Hepatocyte (in vitro differentiated cells): ENCODE measurements at regions not wholly inside any gene's neighbourhood (a gene's known extent, or its start where the extent isn't known, plus 50 kb on each side); places are given as distances from the start of the nearest gene placed in this dataset.

ENCODE experiments used
- DNase-seq: peaks from one replicate; pipeline ENCODE4 v3.0.0-alpha.2; 2016; ENCODE audit warnings: low spot score
- H2AFZ ChIP-seq: fragments of 200-600 bp; sonication (generic); 2 replicates; pipeline ENCODE4 v1.6.0; 2016; ENCODE audit warnings: antibody characterized with exemption, mild to moderate bottlenecking
- H3K27ac ChIP-seq: fragments of 200-600 bp; sonication (generic); 2 replicates; pipeline ENCODE4 v1.5.1; 2016; ENCODE audit warnings: mild to moderate bottlenecking
- H3K27me3 ChIP-seq: fragments of 200-600 bp; sonication (generic); 2 replicates; pipeline ENCODE4 v1.6.1; 2016
- H3K36me3 ChIP-seq: fragments of 200-600 bp; sonication (generic); replicated peaks from 2 replicates; pipeline ENCODE4 v1.5.1; 2016; ENCODE audit warnings: low read depth; ENCODE audit not compliant: insufficient read depth
- H3K4me1 ChIP-seq: fragments of 200-600 bp; sonication (generic); 2 replicates; pipeline ENCODE4 v1.5.1; 2016; ENCODE audit warnings: mild to moderate bottlenecking, moderate library complexity; ENCODE audit not compliant: insufficient read depth
- H3K4me2 ChIP-seq: fragments of 200-600 bp; sonication (generic); 2 replicates; pipeline ENCODE4 v1.6.0; 2016
- H3K4me3 ChIP-seq: fragments of 200-600 bp; sonication (generic); 2 replicates; pipeline ENCODE4 v1.5.1; 2016; ENCODE audit warnings: mild to moderate bottlenecking
- H3K79me2 ChIP-seq: fragments of 200-600 bp; sonication (generic); 2 replicates; pipeline ENCODE4 v1.6.0; 2017; ENCODE audit warnings: mild to moderate bottlenecking
- H3K9me2 ChIP-seq: fragments of 200-600 bp; sonication (generic); replicated peaks from 2 replicates; pipeline ENCODE4 v1.6.0; 2017; ENCODE audit warnings: mild to moderate bottlenecking; ENCODE audit not compliant: insufficient read depth
- H3K9me3 ChIP-seq: fragments of 200-600 bp; sonication (generic); 2 replicates; pipeline ENCODE4 v1.5.1; 2016; ENCODE audit warnings: low read depth, mild to moderate bottlenecking
- H4K20me1 ChIP-seq: fragments of 200-600 bp; sonication (generic); 2 replicates; pipeline ENCODE4 v1.6.0; 2016; ENCODE audit warnings: mild to moderate bottlenecking; ENCODE audit not compliant: insufficient read depth, poor library complexity, severe bottlenecking
- EZH2 ChIP-seq: fragments of 200-600 bp; sonication (generic); IDR thresholded peaks from 2 replicates; pipeline ENCODE4 v1.6.1; 2016; ENCODE audit warnings: antibody characterized with exemption, mild to moderate bottlenecking, borderline replicate concordance
- EZH2phosphoT487 ChIP-seq: fragments of 200-600 bp; sonication (generic); IDR thresholded peaks from one replicate; pipeline ENCODE4 v1.6.1; 2018; ENCODE audit warnings: antibody characterized with exemption, mild to moderate bottlenecking, low read depth, moderate library complexity; ENCODE audit not compliant: unreplicated experiment, severe bottlenecking
- WGBS: methylation state at CpG from one replicate; pipeline ENCODE4 v1.1.6; 2016; ENCODE audit warnings: low lambda C conversion rate; ENCODE audit errors: missing lambda C conversion rate; 5-methylcytosine and 5-hydroxymethylcytosine counted together
- TF ChIP-seq, protein P1 (sequence below): fragments of 200-600 bp; sonication (generic); IDR thresholded peaks from 2 replicates; pipeline ENCODE4 v1.5.1; 2016; ENCODE audit warnings: antibody characterized with exemption, mild to moderate bottlenecking; ENCODE audit not compliant: poor library complexity

DNA sequence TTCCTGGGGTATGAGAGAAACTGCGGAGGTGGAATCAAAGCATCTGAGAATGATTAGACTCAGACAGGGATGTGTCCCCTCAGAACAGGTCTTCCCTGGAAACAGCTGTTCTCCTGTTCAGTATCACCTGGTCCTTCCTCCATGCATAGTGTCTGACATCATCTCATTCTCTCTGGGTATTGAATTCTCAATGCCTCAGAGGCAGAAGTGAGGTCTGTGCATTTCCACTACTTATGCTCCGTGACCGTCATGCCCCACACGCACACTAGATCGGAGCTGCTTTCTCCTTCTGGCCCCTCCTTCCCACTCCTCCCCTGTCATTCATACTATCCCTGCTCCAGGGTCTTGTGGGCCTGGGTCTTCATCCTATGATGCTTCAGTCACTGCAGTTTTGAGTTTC, 61.4 kb upstream of the DAB2IP start:
- DNase-seq: no peak
- TF ChIP-seq, protein P1, sequence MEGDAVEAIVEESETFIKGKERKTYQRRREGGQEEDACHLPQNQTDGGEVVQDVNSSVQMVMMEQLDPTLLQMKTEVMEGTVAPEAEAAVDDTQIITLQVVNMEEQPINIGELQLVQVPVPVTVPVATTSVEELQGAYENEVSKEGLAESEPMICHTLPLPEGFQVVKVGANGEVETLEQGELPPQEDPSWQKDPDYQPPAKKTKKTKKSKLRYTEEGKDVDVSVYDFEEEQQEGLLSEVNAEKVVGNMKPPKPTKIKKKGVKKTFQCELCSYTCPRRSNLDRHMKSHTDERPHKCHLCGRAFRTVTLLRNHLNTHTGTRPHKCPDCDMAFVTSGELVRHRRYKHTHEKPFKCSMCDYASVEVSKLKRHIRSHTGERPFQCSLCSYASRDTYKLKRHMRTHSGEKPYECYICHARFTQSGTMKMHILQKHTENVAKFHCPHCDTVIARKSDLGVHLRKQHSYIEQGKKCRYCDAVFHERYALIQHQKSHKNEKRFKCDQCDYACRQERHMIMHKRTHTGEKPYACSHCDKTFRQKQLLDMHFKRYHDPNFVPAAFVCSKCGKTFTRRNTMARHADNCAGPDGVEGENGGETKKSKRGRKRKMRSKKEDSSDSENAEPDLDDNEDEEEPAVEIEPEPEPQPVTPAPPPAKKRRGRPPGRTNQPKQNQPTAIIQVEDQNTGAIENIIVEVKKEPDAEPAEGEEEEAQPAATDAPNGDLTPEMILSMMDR: no peak
- TF ChIP-seq EZH2phosphoT487: no peak
- TF ChIP-seq EZH2: no peak
- peaks cover 7% of the 10 kb centered on the region for H3K27me3 ChIP-seq
- H3K9me3 ChIP-seq: no peaks in the 10 kb centered on the region
- H3K4me3 ChIP-seq: no peak overlapping the region
- H3K9me2 ChIP-seq: no peaks in the 10 kb centered on the region
- H3K4me1 ChIP-seq: no peaks in the 10 kb centered on the region
- no peak overlapping the region for H2AFZ ChIP-seq
- H4K20me1 ChIP-seq: no peaks in the 10 kb centered on the region
- no peaks in the 10 kb centered on the region for H3K36me3 ChIP-seq
- H3K79me2 ChIP-seq: no peaks in the 10 kb centered on the region
- WGBS: 84% methylated on average over 5 of the region's 5 CpGs
- H3K4me2 ChIP-seq: no peak overlapping the region
- H3K27ac ChIP-seq: no peak overlapping the region

DNA sequence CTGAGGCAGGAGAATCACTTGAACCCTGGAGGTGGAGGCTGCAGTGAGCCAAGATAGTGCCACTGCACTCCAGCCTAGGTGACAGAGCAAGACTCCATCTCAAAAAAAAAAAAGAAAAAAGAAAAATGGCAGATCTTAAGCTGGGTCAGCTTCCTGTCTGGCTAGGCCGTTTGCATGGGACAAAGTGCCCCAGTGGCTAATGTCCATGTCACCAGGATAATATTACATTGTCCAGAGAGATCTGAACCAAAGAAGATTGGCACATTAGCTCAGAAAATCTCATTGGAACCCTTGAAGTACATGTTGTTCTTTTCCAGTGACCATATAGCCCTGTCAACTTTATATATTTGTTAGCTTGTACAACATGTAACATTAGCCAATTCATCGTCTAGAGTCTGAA, 59.2 kb upstream of the DAB2IP start:
- H3K79me2 ChIP-seq: no peaks in the 10 kb centered on the region
- no peak overlapping the region for H3K27ac ChIP-seq
- no peaks in the 10 kb centered on the region for H3K36me3 ChIP-seq
- H4K20me1 ChIP-seq: no peaks in the 10 kb centered on the region
- H3K9me3 ChIP-seq: peaks cover 3% of the 10 kb centered on the region
- no peak for DNase-seq
- H3K27me3 ChIP-seq: peaks cover 7% of the 10 kb centered on the region
- H3K9me2 ChIP-seq: no peaks in the 10 kb centered on the region
- no peaks in the 10 kb centered on the region for H3K4me1 ChIP-seq
- WGBS: 87% methylated on average over 2 of the region's 2 CpGs
- TF ChIP-seq EZH2phosphoT487 (no peak), EZH2 (no peak)
- TF ChIP-seq, protein P1: no peak
- no peak overlapping the region for H2AFZ ChIP-seq
- no peak overlapping the region for H3K4me2 ChIP-seq
- H3K4me3 ChIP-seq: no peak overlapping the region

DNA sequence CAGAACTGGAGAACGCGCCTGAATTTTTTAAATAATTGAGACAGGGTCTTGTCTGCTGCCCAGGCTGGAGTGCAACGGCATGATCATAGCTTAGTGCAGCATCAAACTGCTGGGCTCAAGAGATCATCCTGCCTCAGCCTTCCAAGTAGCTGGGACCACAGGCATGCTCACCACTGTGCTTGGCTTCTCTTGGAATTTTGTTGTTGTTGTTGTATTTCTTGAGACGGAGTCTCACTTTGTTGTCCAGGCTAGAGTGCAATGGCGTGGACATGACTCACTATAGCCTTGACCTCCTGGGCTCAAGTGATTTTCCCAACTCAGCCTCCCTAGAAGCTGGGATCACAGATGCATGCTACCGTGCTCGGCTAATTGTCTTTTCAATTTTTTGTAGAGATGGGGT, 58.4 kb upstream of the DAB2IP start:
- no peaks in the 10 kb centered on the region for H4K20me1 ChIP-seq
- no peaks in the 10 kb centered on the region for H3K36me3 ChIP-seq
- TF ChIP-seq EZH2phosphoT487: no peak
- TF ChIP-seq EZH2: no peak
- TF ChIP-seq, protein P1: no peak
- H3K9me2 ChIP-seq: no peaks in the 10 kb centered on the region
- 91% methylated on average over 7 of the region's 7 CpGs for WGBS
- no peak for DNase-seq
- H3K27me3 ChIP-seq: peaks cover 7% of the 10 kb centered on the region
- no peaks in the 10 kb centered on the region for H3K79me2 ChIP-seq
- no peak overlapping the region for H3K4me2 ChIP-seq
- H3K4me3 ChIP-seq: no peak overlapping the region
- H2AFZ ChIP-seq: no peak overlapping the region
- H3K4me1 ChIP-seq: peaks cover 6% of the 10 kb centered on the region
- H3K9me3 ChIP-seq: peaks cover 7% of the 10 kb centered on the region
- H3K27ac ChIP-seq: no peak overlapping the region

DNA sequence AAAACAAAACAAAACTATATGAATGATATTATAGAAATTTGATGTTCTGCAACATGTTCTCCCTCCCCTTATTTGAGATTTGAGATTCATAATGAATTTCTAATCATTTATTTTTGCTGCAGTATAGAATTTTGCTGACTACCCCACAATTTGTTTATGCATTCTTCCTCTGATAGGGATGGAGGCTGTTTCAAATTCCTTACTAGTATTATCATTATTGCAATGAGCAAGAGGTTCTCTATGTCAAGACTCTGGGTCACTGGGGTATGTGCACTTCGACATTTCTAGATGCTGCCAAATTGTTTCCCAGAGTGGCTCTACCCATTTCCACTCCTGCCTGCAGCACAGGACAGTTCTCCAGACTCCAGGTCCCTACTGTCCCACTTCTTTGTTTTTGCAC, 54.9 kb upstream of the DAB2IP start:
- Histone ChIP-seq H2AFZ (no peak overlapping the region), H3K36me3 (no peaks in the 10 kb centered on the region), H3K27me3 (peaks cover 6% of the 10 kb centered on the region), H3K4me1 (peaks cover 24% of the 10 kb centered on the region), H3K9me3 (peaks cover 7% of the 10 kb centered on the region), H4K20me1 (no peaks in the 10 kb centered on the region), H3K4me3 (no peak overlapping the region), H3K9me2 (no peaks in the 10 kb centered on the region), H3K4me2 (no peak overlapping the region), H3K79me2 (peaks cover 5% of the 10 kb centered on the region), H3K27ac (no peak overlapping the region)
- 88% methylated on average over 1 of the region's 1 CpG for WGBS
- TF ChIP-seq EZH2phosphoT487: no peak
- TF ChIP-seq EZH2: no peak
- TF ChIP-seq, protein P1: no peak
- DNase-seq: no peak
